Muscle of leg (tissue), 3 donors: ENCODE measurements at regions not wholly inside any gene's neighbourhood (a gene's known extent, or its start where the extent isn't known, plus 50 kb on each side); places are given as distances from the start of the nearest gene placed in this dataset.
A peak's percentile ranks its signal among the peaks of the same experiment; 100 is the strongest.
"Not testable (repeated sequence)": the region's sequence is repeated elsewhere in the genome, so short reads cannot be mapped to it uniquely, and the experiment has no call there.

Experiments
- DNase-seq: peaks from one replicate; pipeline ENCODE4 v3.0.0; 2013
- H3K27ac ChIP-seq: one replicate; pipeline ENCODE4 v1.5.1; 2013; ENCODE audit warnings: mild to moderate bottlenecking, low read length, control low read depth
- H3K27me3 ChIP-seq: one replicate; pipeline ENCODE4 v1.6.1; 2013; ENCODE audit warnings: low read length; ENCODE audit not compliant: control insufficient read depth, insufficient read depth
- H3K36me3 ChIP-seq: one replicate; pipeline ENCODE4 v1.6.1; 2013; ENCODE audit warnings: low read length; ENCODE audit not compliant: control insufficient read depth, insufficient read depth
- H3K4me1 ChIP-seq: one replicate; pipeline ENCODE4 v1.6.1; 2013; ENCODE audit warnings: low read length; ENCODE audit not compliant: control insufficient read depth, insufficient read depth
- H3K4me3 ChIP-seq: one replicate; pipeline ENCODE4 v1.5.1; 2013; ENCODE audit warnings: low read length, control low read depth
- H3K9me3 ChIP-seq: replicated peaks from 2 replicates; pipeline ENCODE4 v1.6.1; 2013; ENCODE audit warnings: low read depth, low read length; ENCODE audit not compliant: control insufficient read depth
- WGBS: methylation state at CpG from one replicate; pipeline ENCODE4 v1.1.5; 2013; ENCODE audit warnings: missing lambda C conversion rate; ENCODE audit not compliant: insufficient coverage; 5-methylcytosine and 5-hydroxymethylcytosine counted together

DNA sequence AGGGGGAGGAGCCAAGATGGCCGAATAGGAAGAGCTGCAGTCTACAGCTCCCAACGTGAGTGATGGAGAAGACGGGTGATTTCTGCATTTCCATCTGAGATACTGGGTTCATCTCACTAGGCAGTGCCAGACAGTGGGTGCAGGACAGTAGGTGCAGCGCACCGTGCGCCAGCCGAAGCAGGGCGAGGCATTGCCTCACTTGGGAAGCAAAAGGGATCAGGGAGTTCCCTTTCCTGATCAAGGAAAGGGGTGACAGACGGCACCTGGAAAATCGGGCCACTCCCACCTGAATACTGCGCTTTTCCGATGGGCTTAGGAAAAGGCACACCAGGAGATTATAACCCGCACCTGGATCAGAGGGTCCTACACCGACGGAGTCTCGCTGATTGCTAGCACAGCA, 121.1 kb upstream of the SESTD1 start:
- not testable (repeated sequence) for H3K9me3 ChIP-seq, H3K4me3 ChIP-seq, H3K27me3 ChIP-seq, DNase-seq, H3K4me1 ChIP-seq, H3K36me3 ChIP-seq, H3K27ac ChIP-seq
- 96% methylated on average over 12 of the region's 16 CpGs for WGBS

GRCh38 chr2:179383975-179384374, 119.3 kb upstream of the SESTD1 start:
- Histone ChIP-seq H3K4me1 (no peaks in the 10 kb centered on the region), H3K27me3 (no peaks in the 10 kb centered on the region), H3K27ac (no peak overlapping the region), H3K36me3 (no peaks in the 10 kb centered on the region), H3K9me3 (no peaks in the 10 kb centered on the region), H3K4me3 (no peak overlapping the region)
- no CpG with 5 or more reads among the region's 1 CpG for WGBS
- no peak for DNase-seq

DNA sequence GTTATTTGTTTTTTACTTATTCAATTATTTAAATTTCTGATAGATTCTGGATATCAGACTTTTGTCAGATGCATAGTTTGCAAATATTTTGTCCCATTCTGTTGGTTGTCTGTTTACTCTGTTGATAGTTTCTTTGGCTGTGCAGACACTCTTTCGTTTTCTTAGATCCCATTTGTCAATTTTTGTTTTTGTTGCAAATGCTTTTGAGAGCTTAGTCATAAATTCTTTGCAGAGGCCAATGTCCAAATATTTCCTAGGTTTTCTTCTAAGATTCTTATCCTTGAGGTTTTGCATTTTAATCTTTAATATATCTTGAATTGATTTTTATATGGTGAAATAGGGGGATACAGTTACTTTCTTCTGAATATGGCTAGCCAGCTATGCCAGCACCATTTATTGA, 112.7 kb upstream of the SESTD1 start:
- Histone ChIP-seq H3K27ac (no peak overlapping the region), H3K27me3 (no peaks in the 10 kb centered on the region), H3K4me3 (no peak overlapping the region), H3K4me1 (no peaks in the 10 kb centered on the region), H3K9me3 (no peaks in the 10 kb centered on the region), H3K36me3 (no peaks in the 10 kb centered on the region)
- DNase-seq = no peak
- WGBS = no CpG with 5 or more reads among the region's 1 CpG

GRCh38 chr2:179376881-179377280, 112.2 kb upstream of the SESTD1 start:
- DNase-seq = no peak
- Histone ChIP-seq H3K36me3 (no peaks in the 10 kb centered on the region), H3K9me3 (no peaks in the 10 kb centered on the region), H3K27me3 (no peaks in the 10 kb centered on the region), H3K4me1 (no peaks in the 10 kb centered on the region), H3K4me3 (no peak overlapping the region), H3K27ac (no peak overlapping the region)
- WGBS = no CpG with 5 or more reads among the region's 1 CpG

DNA sequence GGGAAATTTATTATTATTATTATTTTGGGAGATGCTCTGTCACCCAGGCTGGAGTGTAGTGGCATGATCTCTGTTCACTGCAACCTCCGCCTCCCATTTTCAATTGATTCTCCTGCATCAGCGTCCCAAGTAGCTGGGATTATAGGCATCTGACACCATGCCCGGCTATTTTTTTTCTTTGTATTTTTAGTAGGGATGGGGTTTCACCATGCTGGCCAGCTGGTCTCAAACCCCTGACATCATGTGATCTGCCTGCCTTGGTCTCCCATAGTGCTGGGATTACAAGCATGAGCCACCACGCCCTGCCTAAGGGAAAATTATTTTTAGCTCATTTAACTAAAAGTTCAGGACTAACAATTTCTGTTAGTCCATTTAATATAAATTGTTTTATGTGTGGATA, 109.2 kb upstream of the SESTD1 start:
- H3K9me3 ChIP-seq = no peaks in the 10 kb centered on the region
- no CpG with 5 or more reads among the region's 4 CpGs for WGBS
- H3K36me3 ChIP-seq = no peaks in the 10 kb centered on the region
- H3K27me3 ChIP-seq = no peaks in the 10 kb centered on the region
- peak; percentile 1 for DNase-seq
- no peak overlapping the region for H3K27ac ChIP-seq
- no peak overlapping the region for H3K4me3 ChIP-seq
- no peaks in the 10 kb centered on the region for H3K4me1 ChIP-seq

DNA sequence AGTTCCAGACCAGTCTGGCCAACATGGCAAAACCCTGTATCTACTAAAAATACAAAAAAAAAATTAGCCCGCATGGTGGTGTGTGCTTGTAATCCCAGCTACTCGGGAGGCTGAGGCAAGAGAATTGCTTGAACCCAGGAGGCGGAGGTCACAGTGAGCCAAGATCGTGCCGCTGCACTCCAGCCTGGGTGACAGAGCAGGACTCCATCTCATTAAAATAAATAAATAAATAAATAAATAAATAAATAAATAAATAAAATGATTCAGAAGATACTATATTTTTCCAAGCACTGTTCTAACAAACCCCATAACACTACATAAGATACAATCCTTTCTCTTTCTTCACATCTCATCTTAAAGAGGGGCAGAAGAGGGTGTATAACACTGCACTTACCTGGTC, 100.9 kb upstream of the SESTD1 start:
- not testable (repeated sequence) for H3K27me3 ChIP-seq, H3K4me1 ChIP-seq, H3K4me3 ChIP-seq, DNase-seq, H3K27ac ChIP-seq, H3K36me3 ChIP-seq, H3K9me3 ChIP-seq
- no CpG with 5 or more reads among the region's 5 CpGs for WGBS

GRCh38 chr2:179355881-179356280, 91.2 kb upstream of the SESTD1 start:
- H3K36me3 ChIP-seq = no peaks in the 10 kb centered on the region
- no CpG with 5 or more reads among the region's 4 CpGs for WGBS
- peak; percentile 30 for DNase-seq
- no peaks in the 10 kb centered on the region for H3K27me3 ChIP-seq
- H3K9me3 ChIP-seq = no peaks in the 10 kb centered on the region
- no peak overlapping the region for H3K4me3 ChIP-seq
- no peaks in the 10 kb centered on the region for H3K4me1 ChIP-seq
- H3K27ac ChIP-seq = no peak overlapping the region

- Histone ChIP-seq H3K27me3 (no peaks in the 10 kb centered on the region), H3K27ac (no peak overlapping the region), H3K4me3 (no peak overlapping the region), H3K4me1 (no peaks in the 10 kb centered on the region), H3K9me3 (no peaks in the 10 kb centered on the region), H3K36me3 (no peaks in the 10 kb centered on the region)
- DNase-seq = peak; percentile 7
- WGBS = no CpG with 5 or more reads among the region's 1 CpG
These were observed 90.3 kb upstream of the SESTD1 start for GRCh38 chr2:179354739-179355537.

DNA sequence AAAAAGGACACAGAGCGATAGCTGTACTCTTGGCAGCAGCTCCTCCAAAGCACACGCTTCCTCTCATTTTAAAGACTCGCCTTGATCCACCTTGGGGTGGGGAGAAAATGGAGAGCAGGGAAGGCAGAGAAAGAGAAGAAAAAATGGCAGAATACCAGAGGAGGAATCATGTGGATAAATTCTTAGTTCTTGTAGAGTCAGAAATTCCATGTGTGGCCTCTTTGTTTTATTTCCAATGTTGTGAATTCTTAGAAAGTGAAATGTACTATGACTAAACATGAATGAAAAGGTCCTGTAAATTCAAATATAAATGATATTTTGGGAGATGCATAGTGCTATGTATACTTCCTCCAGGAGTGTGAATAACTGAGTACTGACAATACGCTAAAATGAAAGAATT, 89.7 kb upstream of the SESTD1 start:
- H3K4me3 ChIP-seq = no peak overlapping the region
- no CpG with 5 or more reads among the region's 4 CpGs for WGBS
- no peaks in the 10 kb centered on the region for H3K9me3 ChIP-seq
- peak; percentile 9 for DNase-seq
- H3K4me1 ChIP-seq = no peaks in the 10 kb centered on the region
- no peaks in the 10 kb centered on the region for H3K27me3 ChIP-seq
- no peaks in the 10 kb centered on the region for H3K36me3 ChIP-seq
- H3K27ac ChIP-seq = no peak overlapping the region

- Histone ChIP-seq H3K27ac (no peak overlapping the region), H3K4me3 (no peak overlapping the region), H3K36me3 (no peaks in the 10 kb centered on the region), H3K27me3 (no peaks in the 10 kb centered on the region), H3K9me3 (no peaks in the 10 kb centered on the region), H3K4me1 (no peaks in the 10 kb centered on the region)
- WGBS = no CpG with 5 or more reads among the region's 2 CpGs
- no peak for DNase-seq
These were observed 87.5 kb upstream of the SESTD1 start for GRCh38 chr2:179352181-179352580.

DNA sequence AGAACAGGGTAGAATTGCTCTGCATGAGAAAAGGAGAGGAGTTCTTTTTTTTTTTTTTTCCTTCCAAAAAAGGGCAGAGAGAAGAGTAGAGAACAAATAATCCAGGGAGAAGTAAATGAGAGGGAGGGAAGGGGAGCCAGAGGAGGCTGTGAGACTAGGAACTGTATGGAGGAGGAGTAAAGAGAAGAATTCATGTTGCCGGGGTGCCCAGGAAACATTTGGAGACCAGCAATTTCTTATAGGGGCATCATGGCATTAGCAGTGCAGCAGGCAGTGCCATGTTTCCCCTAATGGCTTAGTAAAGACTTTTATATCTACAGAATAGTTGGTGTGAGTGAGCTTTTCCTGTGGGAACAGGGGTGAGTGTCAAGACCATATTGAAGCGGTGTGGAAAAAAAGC, 86.4 kb upstream of the SESTD1 start:
- no peak overlapping the region for H3K4me3 ChIP-seq
- 83% methylated on average over 1 of the region's 2 CpGs for WGBS
- H3K4me1 ChIP-seq = no peaks in the 10 kb centered on the region
- no peak overlapping the region for H3K27ac ChIP-seq
- no peaks in the 10 kb centered on the region for H3K36me3 ChIP-seq
- no peak for DNase-seq
- H3K27me3 ChIP-seq = no peaks in the 10 kb centered on the region
- no peaks in the 10 kb centered on the region for H3K9me3 ChIP-seq
